Eye (tissue), 1 donor: ENCODE measurements at regions not wholly inside any gene's neighbourhood (a gene's known extent, or its start where the extent isn't known, plus 50 kb on each side); places are given as distances from the start of the nearest gene placed in this dataset.
"Not testable (repeated sequence)": the region's sequence is repeated elsewhere in the genome, so short reads cannot be mapped to it uniquely, and the experiment has no call there.

Experiments
- DNase-seq: peaks from one replicate; pipeline ENCODE4 v3.0.0-alpha.2; 2015

GRCh38 chr2:239801404-239802184 is 223.5 kb downstream of the NDUFA10 start:
- DNase-seq: no peak

- DNase-seq: no peak
Observed at GRCh38 chr2:239800785-239801386, 224.3 kb downstream of the NDUFA10 start.

- no peak for DNase-seq
Observed at GRCh38 chr2:239797316-239797715, 227.8 kb downstream of the NDUFA10 start.

- DNase-seq: not testable (repeated sequence)
Observed at GRCh38 chr2:239795761-239796160, 229.4 kb downstream of the NDUFA10 start.

GRCh38 chr2:239793836-239794235 is 231.3 kb downstream of the NDUFA10 start:
- no peak for DNase-seq

GRCh38 chr2:239793086-239793485 is 232.1 kb downstream of the NDUFA10 start:
- DNase-seq: no peak

- DNase-seq: peak; percentile 21
Observed at GRCh38 chr2:239792405-239793084, 232.6 kb downstream of the NDUFA10 start.

GRCh38 chr2:239791526-239792404 is 233.4 kb downstream of the NDUFA10 start:
- peak; percentile 24 for DNase-seq

- no peak for DNase-seq
Observed at GRCh38 chr2:239790721-239791120, 234.4 kb downstream of the NDUFA10 start.

- DNase-seq: no peak
Observed at GRCh38 chr2:239790313-239790712, 234.8 kb downstream of the NDUFA10 start.

GRCh38 chr2:239789711-239790110 is 235.4 kb downstream of the NDUFA10 start:
- no peak for DNase-seq

- no peak for DNase-seq
Observed at GRCh38 chr2:239788576-239789098, 236.5 kb downstream of the NDUFA10 start.

- DNase-seq: no peak
Observed at GRCh38 chr2:239787538-239788050, 237.5 kb downstream of the NDUFA10 start.

GRCh38 chr2:239786791-239787190 is 238.4 kb downstream of the NDUFA10 start:
- DNase-seq: no peak

GRCh38 chr2:239781454-239781853 is 243.7 kb downstream of the NDUFA10 start:
- no peak for DNase-seq

GRCh38 chr2:239780236-239780994 is 244.7 kb downstream of the NDUFA10 start:
- DNase-seq: no peak

GRCh38 chr2:239779584-239779983 is 245.6 kb downstream of the NDUFA10 start:
- no peak for DNase-seq

GRCh38 chr2:239778861-239779558 is 246.1 kb downstream of the NDUFA10 start:
- no peak for DNase-seq

- DNase-seq: peak; percentile 54
Observed at GRCh38 chr2:239778042-239778851, 246.9 kb downstream of the NDUFA10 start.

- DNase-seq: no peak
Observed at GRCh38 chr2:239777219-239777618, 247.9 kb downstream of the NDUFA10 start.
